Thoracic aorta (tissue), 2 donors: ENCODE measurements at regions not wholly inside any gene's neighbourhood (a gene's known extent, or its start where the extent isn't known, plus 50 kb on each side); places are given as distances from the start of the nearest gene placed in this dataset.

Experiments
- ATAC-seq: fragments of 150-250 bp; one replicate; pipeline ENCODE4 v1.8.0; 2017; ENCODE audit warnings: low read depth; ENCODE audit not compliant: insufficient number of reproducible peaks, low FRiP score
- DNase-seq: peaks from one replicate; pipeline ENCODE4 v3.0.0-alpha.2; 2020; ENCODE audit warnings: low spot score
- H3K27ac ChIP-seq, 2 donors: fragments of 200-600 bp; sonication (generic); 1 replicate in 1 of 2; 2 replicates in 1 of 2; pipeline ENCODE4 v1.5.1; 2016; ENCODE audit warnings: mild to moderate bottlenecking in 2 of 2, moderate library complexity in 2 of 2
- H3K27me3 ChIP-seq: fragments of 200-600 bp; sonication (generic); replicated peaks from 2 replicates; pipeline ENCODE4 v1.6.0; 2016; ENCODE audit warnings: mild to moderate bottlenecking; ENCODE audit not compliant: insufficient read depth
- H3K36me3 ChIP-seq: fragments of 200-600 bp; sonication (generic); one replicate; pipeline ENCODE4 v1.5.1; 2016
- H3K4me1 ChIP-seq, 2 donors: fragments of 200-600 bp; sonication (generic); 1 replicate in 1 of 2; 2 replicates in 1 of 2; pipeline versions ENCODE4 v1.5.1 to v1.6.0; 2016; ENCODE audit warnings: low read depth in 2 of 2, mild to moderate bottlenecking in 1 of 2; ENCODE audit not compliant: control insufficient read depth in 1 of 2
- H3K4me3 ChIP-seq: fragments of 200-600 bp; sonication (generic); 2 replicates; pipeline ENCODE4 v1.5.1; 2016; ENCODE audit warnings: mild to moderate bottlenecking
- H3K9me3 ChIP-seq: fragments of 200-600 bp; sonication (generic); 2 replicates; pipeline ENCODE4 v1.5.1; 2016
- CTCF ChIP-seq: fragments of 200-600 bp; sonication (generic); IDR thresholded peaks from one replicate; pipeline ENCODE4 v1.5.1; 2019; ENCODE audit warnings: antibody characterized with exemption

- Histone ChIP-seq H3K9me3 (no peaks in the 10 kb centered on the region), H3K4me1 (no peaks in the 10 kb centered on the region), H3K27ac (no peak overlapping the region), H3K27me3 (no peaks in the 10 kb centered on the region), H3K36me3 (no peaks in the 10 kb centered on the region), H3K4me3 (no peak overlapping the region)
- no peak for TF ChIP-seq CTCF
- DNase-seq (no peak), ATAC-seq (no peak)
These were observed 242.7 kb upstream of the ARRDC4 start for GRCh38 chr15:97717806-97718205.

GRCh38 chr15:97718509-97718908 is 242.0 kb upstream of the ARRDC4 start:
- Histone ChIP-seq H3K9me3 (no peaks in the 10 kb centered on the region), H3K27ac (no peak overlapping the region), H3K27me3 (no peaks in the 10 kb centered on the region), H3K4me3 (no peak overlapping the region), H3K36me3 (no peaks in the 10 kb centered on the region), H3K4me1 (no peaks in the 10 kb centered on the region)
- DNase-seq (no peak), ATAC-seq (no peak)
- TF ChIP-seq CTCF: no peak

GRCh38 chr15:97728791-97729190 is 231.7 kb upstream of the ARRDC4 start:
- TF ChIP-seq CTCF: no peak
- no peaks in the 10 kb centered on the region for H3K27me3 ChIP-seq
- H3K9me3 ChIP-seq: no peaks in the 10 kb centered on the region
- H3K4me1 ChIP-seq: no peaks in the 10 kb centered on the region
- ATAC-seq: no peak
- H3K36me3 ChIP-seq: no peaks in the 10 kb centered on the region
- H3K4me3 ChIP-seq: no peak overlapping the region
- no peak for DNase-seq
- H3K27ac ChIP-seq: no peak overlapping the region

- no peaks in the 10 kb centered on the region for H3K9me3 ChIP-seq
- H3K4me3 ChIP-seq: no peak overlapping the region
- no peaks in the 10 kb centered on the region for H3K27me3 ChIP-seq
- TF ChIP-seq CTCF: no peak
- no peak overlapping the region for H3K27ac ChIP-seq
- no peaks in the 10 kb centered on the region for H3K36me3 ChIP-seq
- no peaks in the 10 kb centered on the region for H3K4me1 ChIP-seq
- DNase-seq (no peak), ATAC-seq (no peak)
These were observed 231.2 kb upstream of the ARRDC4 start for GRCh38 chr15:97729270-97729669.

- DNase-seq: no peak
- no peaks in the 10 kb centered on the region for H3K9me3 ChIP-seq
- no peak overlapping the region for H3K27ac ChIP-seq
- no peaks in the 10 kb centered on the region for H3K4me1 ChIP-seq
- no peak for ATAC-seq
- no peak overlapping the region for H3K4me3 ChIP-seq
- H3K27me3 ChIP-seq: no peaks in the 10 kb centered on the region
- H3K36me3 ChIP-seq: no peaks in the 10 kb centered on the region
- no peak for TF ChIP-seq CTCF
These were observed 230.2 kb upstream of the ARRDC4 start for GRCh38 chr15:97730315-97730714.
